ENCODE measurements at regions not wholly inside any gene's neighbourhood (a gene's known extent, or its start where the extent isn't known, plus 50 kb on each side); places are given as distances from the start of the nearest gene placed in this dataset.

DNA sequence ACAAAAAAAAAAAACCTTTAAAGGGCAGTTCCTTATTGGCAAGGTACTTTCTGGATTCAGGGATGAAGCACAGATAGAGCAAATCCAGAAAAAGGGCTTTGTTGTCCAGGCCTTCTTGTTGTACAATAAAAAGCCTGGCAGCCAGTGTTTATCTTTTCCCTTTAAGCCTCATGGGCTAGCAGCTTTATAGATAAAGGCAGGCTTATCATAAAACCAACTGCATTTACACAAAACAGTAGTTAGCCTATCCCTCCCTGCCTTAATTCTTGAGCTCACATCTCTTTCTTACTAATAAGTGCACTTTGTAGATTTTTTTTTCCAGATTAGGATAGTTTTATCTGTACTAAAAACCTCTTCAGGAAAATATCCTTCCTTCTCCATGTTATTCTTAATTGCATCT lies 662.8 kb upstream of the CCDC54 start:
- no peak for TF ChIP-seq POLR2A (IDR thresholded peaks at IDR 0.05)
- TF ChIP-seq, protein P1, sequence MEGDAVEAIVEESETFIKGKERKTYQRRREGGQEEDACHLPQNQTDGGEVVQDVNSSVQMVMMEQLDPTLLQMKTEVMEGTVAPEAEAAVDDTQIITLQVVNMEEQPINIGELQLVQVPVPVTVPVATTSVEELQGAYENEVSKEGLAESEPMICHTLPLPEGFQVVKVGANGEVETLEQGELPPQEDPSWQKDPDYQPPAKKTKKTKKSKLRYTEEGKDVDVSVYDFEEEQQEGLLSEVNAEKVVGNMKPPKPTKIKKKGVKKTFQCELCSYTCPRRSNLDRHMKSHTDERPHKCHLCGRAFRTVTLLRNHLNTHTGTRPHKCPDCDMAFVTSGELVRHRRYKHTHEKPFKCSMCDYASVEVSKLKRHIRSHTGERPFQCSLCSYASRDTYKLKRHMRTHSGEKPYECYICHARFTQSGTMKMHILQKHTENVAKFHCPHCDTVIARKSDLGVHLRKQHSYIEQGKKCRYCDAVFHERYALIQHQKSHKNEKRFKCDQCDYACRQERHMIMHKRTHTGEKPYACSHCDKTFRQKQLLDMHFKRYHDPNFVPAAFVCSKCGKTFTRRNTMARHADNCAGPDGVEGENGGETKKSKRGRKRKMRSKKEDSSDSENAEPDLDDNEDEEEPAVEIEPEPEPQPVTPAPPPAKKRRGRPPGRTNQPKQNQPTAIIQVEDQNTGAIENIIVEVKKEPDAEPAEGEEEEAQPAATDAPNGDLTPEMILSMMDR (IDR thresholded peaks at IDR 0.05) = no peak

Measured in transverse colon (tissue), 3 donors.